Common myeloid progenitor, CD34-positive (primary cell): ENCODE measurements at regions not wholly inside any gene's neighbourhood (a gene's known extent, or its start where the extent isn't known, plus 50 kb on each side); places are given as distances from the start of the nearest gene placed in this dataset.
"Not testable (repeated sequence)": the region's sequence is repeated elsewhere in the genome, so short reads cannot be mapped to it uniquely, and the experiment has no call there.

Experiments
- CTCF ChIA-PET: fragments of 350-600 bp; sonication (Branson Sonifier 250); formaldehyde crosslinking; loops from one replicate; lab custom pipeline; 2021; ENCODE audit warnings: antibody characterized with exemption; lab: Charles Lee
- POLR2A ChIA-PET: fragments of 350-600 bp; sonication (Branson Sonifier 250); formaldehyde crosslinking; loops from one replicate; lab custom pipeline; 2021; ENCODE audit warnings: antibody characterized with exemption; lab: Charles Lee
- DNase-seq, 3 donors: peaks; one replicate each; pipeline versions ENCODE4 v3.0.0 to v3.0.0-alpha.2; 2013
- H3K27ac ChIP-seq, 2 experiments: 1 replicate in 1 of 2; 2 replicates in 1 of 2; pipeline ENCODE4 v1.7.0; 2013; ENCODE audit warnings: inconsistent platforms in 2 of 2, low read length in 2 of 2, mild to moderate bottlenecking in 2 of 2, low read depth in 1 of 2, moderate library complexity in 1 of 2; ENCODE audit not compliant: severe bottlenecking in 2 of 2, insufficient read depth in 1 of 2, poor library complexity in 1 of 2
- H3K27me3 ChIP-seq, 5 experiments: replicated peaks in 2 of 5; 1 replicate in 3 of 5; 2 replicates in 2 of 5; pipeline versions ENCODE4 v1.6.1 to v1.7.0; 2013; ENCODE audit warnings: low read length in 4 of 5, mild to moderate bottlenecking in 2 of 5, moderate library complexity in 2 of 5, inconsistent platforms in 1 of 5; ENCODE audit not compliant: insufficient read depth in 5 of 5, control insufficient read depth in 4 of 5
- H3K36me3 ChIP-seq, 4 experiments: 1 replicate in 2 of 4; 2 replicates in 2 of 4; pipeline versions ENCODE4 v1.6.1 to v1.7.0; 2013; ENCODE audit warnings: low read length in 3 of 4, control low read depth in 1 of 4, mild to moderate bottlenecking in 1 of 4; ENCODE audit not compliant: control insufficient read depth in 4 of 4, insufficient read depth in 4 of 4
- H3K4me1 ChIP-seq, 4 experiments: 1 replicate in 3 of 4; 2 replicates in 1 of 4; pipeline versions ENCODE4 v1.6.1 to v1.7.1; 2013; ENCODE audit warnings: low read length in 3 of 4, mild to moderate bottlenecking in 3 of 4, control low read depth in 1 of 4, inconsistent platforms in 1 of 4, moderate library complexity in 1 of 4; ENCODE audit not compliant: control insufficient read depth in 4 of 4, insufficient read depth in 4 of 4; ENCODE audit errors: control extremely low read depth in 1 of 4
- H3K4me3 ChIP-seq, 7 experiments: 1 replicate in 4 of 7; 2 replicates in 3 of 7; pipeline versions ENCODE4 v1.5.1 to v1.7.0; 2013; ENCODE audit warnings: mild to moderate bottlenecking in 7 of 7, low read length in 6 of 7, moderate library complexity in 6 of 7, inconsistent platforms in 2 of 7, low read depth in 2 of 7, control low read depth in 1 of 7; ENCODE audit not compliant: insufficient read depth in 4 of 7, control insufficient read depth in 1 of 7; ENCODE audit errors: extremely low read depth in 1 of 7
- H3K9me3 ChIP-seq, 5 experiments: 1 replicate in 4 of 5; 2 replicates in 1 of 5; pipeline versions ENCODE4 v1.6.1 to v1.7.1; 2013; ENCODE audit warnings: low read length in 4 of 5, mild to moderate bottlenecking in 2 of 5, inconsistent platforms in 1 of 5, low read depth in 1 of 5, moderate library complexity in 1 of 5; ENCODE audit not compliant: control insufficient read depth in 4 of 5, insufficient read depth in 2 of 5; ENCODE audit errors: control extremely low read depth in 1 of 5
- WGBS: methylation state at CpG from one replicate; pipeline ENCODE4 v1.1.5; 2013; ENCODE audit not compliant: insufficient coverage; 5-methylcytosine and 5-hydroxymethylcytosine counted together

GRCh38 chr14:37870170-37870569 lies 274.7 kb downstream of the TTC6 start:
- no peaks in the 10 kb centered on the region for H3K9me3 ChIP-seq
- no peaks in the 10 kb centered on the region for H3K4me1 ChIP-seq
- no peak overlapping the region for H3K27ac ChIP-seq
- no peak overlapping the region for H3K4me3 ChIP-seq
- DNase-seq = no peak
- POLR2A ChIA-PET = no interaction called here
- CTCF ChIA-PET = no interaction called here
- H3K27me3 ChIP-seq = peaks cover 0 to 5% (median 0%) of the 10 kb centered on the region in 5 experiments
- 96% methylated on average over 4 of the region's 5 CpGs for WGBS
- no peaks in the 10 kb centered on the region for H3K36me3 ChIP-seq

GRCh38 chr14:37870632-37871346 lies 275.4 kb downstream of the TTC6 start:
- H3K36me3 ChIP-seq = no peaks in the 10 kb centered on the region
- no peaks in the 10 kb centered on the region for H3K4me1 ChIP-seq
- no peak for DNase-seq
- peaks cover 0 to 5% (median 0%) of the 10 kb centered on the region in 5 experiments for H3K27me3 ChIP-seq
- WGBS = 93% methylated on average over 11 of the region's 11 CpGs
- CTCF ChIA-PET = no interaction called here
- H3K9me3 ChIP-seq = no peaks in the 10 kb centered on the region
- POLR2A ChIA-PET = no interaction called here
- no peak overlapping the region for H3K4me3 ChIP-seq
- no peak overlapping the region for H3K27ac ChIP-seq

- WGBS = 100% methylated on average over 3 of the region's 10 CpGs
- POLR2A ChIA-PET, H3K4me1 ChIP-seq, H3K4me3 ChIP-seq, H3K9me3 ChIP-seq, H3K27me3 ChIP-seq, DNase-seq, H3K27ac ChIP-seq, H3K36me3 ChIP-seq: not testable (repeated sequence)
- CTCF ChIA-PET = interaction anchor here (0.7 to 3.2 kb wide), 5 partner anchors 18 to 635 kb away, joined by 3 to 13 read pairs (median 4); no protein-coding TSS in a partner anchor
Observed at GRCh38 chr14:37874065-37874428, 278.6 kb downstream of the TTC6 start.

- Histone ChIP-seq H3K27me3 (peaks cover 0 to 7% (median 5%) of the 10 kb centered on the region in 5 experiments), H3K4me3 (no peak overlapping the region), H3K36me3 (no peaks in the 10 kb centered on the region), H3K27ac (no peak overlapping the region), H3K9me3 (no peaks in the 10 kb centered on the region), H3K4me1 (no peaks in the 10 kb centered on the region)
- CTCF ChIA-PET = interaction anchor here (0.7 to 3.2 kb wide), 7 partner anchors 13 to 636 kb away, joined by 3 to 13 read pairs (median 3); no protein-coding TSS in a partner anchor
- DNase-seq = peak; percentile 48 to 75 (median 68)
- 47% methylated on average over 15 of the region's 15 CpGs for WGBS
- POLR2A ChIA-PET = no interaction called here
Observed at GRCh38 chr14:37874429-37875109, 279.1 kb downstream of the TTC6 start.

GRCh38 chr14:37888234-37888633 lies 292.8 kb downstream of the TTC6 start:
- WGBS = no CpG with 5 or more reads among the region's 1 CpG
- H3K27ac ChIP-seq = no peak overlapping the region
- ChIA-PET CTCF (interaction anchor here (0.8 to 0.9 kb wide), 2 partner anchors 11 to 13 kb away, joined by 3 to 5 read pairs; no protein-coding TSS in a partner anchor), POLR2A (no interaction called here)
- peaks cover 0 to 2% (median 0%) of the 10 kb centered on the region in 5 experiments for H3K27me3 ChIP-seq
- H3K9me3 ChIP-seq = peaks cover 0 to 2% (median 0%) of the 10 kb centered on the region in 5 experiments
- H3K4me1 ChIP-seq = no peaks in the 10 kb centered on the region
- H3K4me3 ChIP-seq = no peak overlapping the region
- DNase-seq = no peak
- no peaks in the 10 kb centered on the region for H3K36me3 ChIP-seq

- peaks cover 0 to 2% (median 0%) of the 10 kb centered on the region in 5 experiments for H3K27me3 ChIP-seq
- CTCF ChIA-PET = interaction anchor here (0.9 to 1.4 kb wide), 3 partner anchors 10 to 979 kb away, joined by 4 to 5 read pairs (median 4); no protein-coding TSS in a partner anchor
Observed at GRCh38 chr14:37889087-37889486, 293.7 kb downstream of the TTC6 start.

GRCh38 chr14:37890095-37890494 lies 294.7 kb downstream of the TTC6 start:
- peaks cover 0 to 4% (median 0%) of the 10 kb centered on the region in 5 experiments for H3K27me3 ChIP-seq
- H3K27ac ChIP-seq = no peak overlapping the region
- no peaks in the 10 kb centered on the region for H3K4me1 ChIP-seq
- ChIA-PET CTCF (no interaction called here), POLR2A (no interaction called here)
- DNase-seq = no peak
- no CpG with 5 or more reads among the region's 1 CpG for WGBS
- peaks cover 0 to 2% (median 0%) of the 10 kb centered on the region in 5 experiments for H3K9me3 ChIP-seq
- H3K36me3 ChIP-seq = no peaks in the 10 kb centered on the region
- H3K4me3 ChIP-seq = no peak overlapping the region

More at GRCh38 chr14:37889087-37889486, 293.7 kb downstream of the TTC6 start:
- H3K9me3 ChIP-seq = peaks cover 0 to 2% (median 0%) of the 10 kb centered on the region in 5 experiments
- H3K4me1 ChIP-seq = no peaks in the 10 kb centered on the region
- 100% methylated on average over 2 of the region's 5 CpGs for WGBS
- H3K36me3 ChIP-seq = no peaks in the 10 kb centered on the region
- H3K4me3 ChIP-seq = no peak overlapping the region
- no peak overlapping the region for H3K27ac ChIP-seq
- POLR2A ChIA-PET = no interaction called here
- no peak for DNase-seq
